ENCODE measurements at regions not wholly inside any gene's neighbourhood (a gene's known extent, or its start where the extent isn't known, plus 50 kb on each side); places are given as distances from the start of the nearest gene placed in this dataset.
A peak's percentile ranks its signal among the peaks of the same experiment; 100 is the strongest.
"Not testable (repeated sequence)": the region's sequence is repeated elsewhere in the genome, so short reads cannot be mapped to it uniquely, and the experiment has no call there.

DNA sequence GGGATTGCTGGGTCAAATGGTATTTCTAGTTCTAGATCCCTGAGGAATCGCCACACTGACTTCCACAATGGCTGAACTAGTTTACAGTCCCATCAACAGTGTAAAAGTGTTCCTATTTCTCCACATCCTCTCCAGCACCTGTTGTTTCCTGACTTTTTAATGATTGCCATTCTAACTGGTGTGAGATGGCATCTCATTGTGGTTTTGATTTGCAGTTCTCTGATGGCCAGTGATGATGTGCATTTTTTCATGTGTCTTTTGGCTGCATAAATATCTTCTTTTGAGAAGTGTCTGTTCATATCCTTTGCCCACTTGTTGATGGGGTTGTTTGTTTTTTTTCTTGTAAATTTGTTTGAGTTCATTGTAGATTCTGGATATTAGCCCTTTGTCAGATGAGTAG is 220.3 kb downstream of the NPR3 start:
- DNase-seq (ENCODE audit: low spot score): not testable (repeated sequence)

DNA sequence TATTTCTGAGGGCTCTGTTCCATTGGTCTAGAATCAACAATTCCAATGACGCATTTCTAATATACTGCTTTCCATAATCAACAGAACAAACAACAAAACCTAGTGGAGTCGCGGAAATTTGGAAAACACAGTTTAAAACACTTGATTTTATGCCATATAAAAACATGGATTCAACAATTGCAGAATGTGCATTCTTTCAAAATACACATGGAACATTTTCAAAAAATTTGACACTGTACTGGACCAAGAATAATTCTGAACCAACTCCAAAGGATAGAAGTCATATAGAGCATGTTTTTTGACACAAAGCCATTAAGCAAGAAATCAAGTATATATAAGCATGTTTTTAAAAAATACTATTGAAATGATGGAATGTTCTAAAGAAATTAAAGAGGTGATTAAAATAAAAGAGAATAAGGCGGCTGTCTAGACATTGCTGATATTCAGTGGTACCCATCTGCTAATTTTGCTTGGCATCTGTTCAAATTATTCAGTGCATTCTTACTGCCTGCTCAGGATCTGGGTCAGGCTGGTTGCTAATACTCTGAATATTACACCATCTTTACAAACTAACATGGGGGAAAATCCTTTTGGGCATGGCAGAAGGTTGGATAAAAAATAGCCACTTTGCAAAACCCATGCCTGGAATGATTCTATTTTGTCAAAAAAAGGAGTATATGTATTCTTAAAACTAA is 221.3 kb downstream of the NPR3 start:
- peak; percentile 21 for DNase-seq (ENCODE audit: low spot score)

GRCh38 chr5:32933692-32934091 is 222.6 kb downstream of the NPR3 start:
- no peak for DNase-seq (ENCODE audit: low spot score)

DNA sequence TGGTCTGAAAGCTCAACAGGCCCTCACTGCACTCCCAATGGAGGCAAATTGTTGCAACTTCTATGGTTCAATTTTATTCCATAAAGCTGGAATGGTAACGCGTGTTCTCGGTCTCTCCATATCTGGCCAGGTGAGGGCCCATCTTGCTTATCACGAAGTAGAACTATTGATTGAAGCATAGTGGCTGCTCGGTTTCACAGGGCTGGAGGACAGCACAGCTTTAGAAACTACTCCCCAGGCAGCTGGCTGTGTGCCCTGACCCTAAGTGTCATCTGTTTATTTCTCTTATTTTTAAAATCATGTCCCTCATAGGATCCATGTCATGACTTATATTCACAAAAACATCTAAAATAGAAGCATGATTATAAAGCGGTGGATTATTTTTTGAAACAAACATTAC is 223.4 kb downstream of the NPR3 start:
- no peak for DNase-seq (ENCODE audit: low spot score)

GRCh38 chr5:32935283-32935682 is 224.2 kb downstream of the NPR3 start:
- DNase-seq (ENCODE audit: low spot score): no peak

- no peak for DNase-seq (ENCODE audit: low spot score)
Measured at GRCh38 chr5:32936329-32936728, 225.2 kb downstream of the NPR3 start.

- no peak for DNase-seq (ENCODE audit: low spot score)
Measured at GRCh38 chr5:32942225-32942989, 231.3 kb downstream of the NPR3 start.

GRCh38 chr5:32949286-32949970 is 238.3 kb downstream of the NPR3 start:
- DNase-seq (ENCODE audit: low spot score): no peak

DNA sequence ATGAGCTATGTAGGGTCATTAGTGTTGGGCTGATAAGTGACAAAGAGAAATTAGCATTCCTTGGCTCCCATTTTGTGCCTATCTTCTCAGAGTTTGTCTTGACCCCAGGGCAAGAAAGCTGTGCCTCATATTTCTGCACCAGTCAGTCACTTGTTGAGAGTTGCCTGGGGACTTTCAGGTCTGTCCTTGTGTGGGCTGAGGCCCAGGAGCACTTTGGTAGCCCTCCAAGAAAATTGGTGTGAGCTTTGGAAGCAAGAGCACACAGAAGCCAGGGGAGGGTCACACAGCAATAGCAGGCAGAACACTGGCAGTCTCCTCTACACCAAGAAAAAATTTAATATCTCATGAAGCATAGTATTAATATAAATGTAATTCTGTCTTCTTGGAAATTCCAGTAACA is 239.9 kb downstream of the NPR3 start:
- DNase-seq (ENCODE audit: low spot score): no peak

- DNase-seq (ENCODE audit: low spot score): no peak
Measured at GRCh38 chr5:32951878-32952277, 240.8 kb downstream of the NPR3 start.

GRCh38 chr5:32952421-32952820 is 241.3 kb downstream of the NPR3 start:
- DNase-seq (ENCODE audit: low spot score): not testable (repeated sequence)

- no peak for DNase-seq (ENCODE audit: low spot score)
Measured at GRCh38 chr5:32953694-32954093, 242.6 kb downstream of the NPR3 start.

- DNase-seq (ENCODE audit: low spot score): no peak
Measured at GRCh38 chr5:32955814-32956213, 244.7 kb downstream of the NPR3 start.

GRCh38 chr5:32960340-32961058 is 249.4 kb downstream of the NPR3 start:
- DNase-seq (ENCODE audit: low spot score): peak; percentile 26

- DNase-seq (ENCODE audit: low spot score): peak; percentile 13
Measured at GRCh38 chr5:32961059-32961415, 249.9 kb downstream of the NPR3 start.

- no peak for DNase-seq (ENCODE audit: low spot score)
Measured at GRCh38 chr5:32964261-32964660, 253.1 kb downstream of the NPR3 start.

DNA sequence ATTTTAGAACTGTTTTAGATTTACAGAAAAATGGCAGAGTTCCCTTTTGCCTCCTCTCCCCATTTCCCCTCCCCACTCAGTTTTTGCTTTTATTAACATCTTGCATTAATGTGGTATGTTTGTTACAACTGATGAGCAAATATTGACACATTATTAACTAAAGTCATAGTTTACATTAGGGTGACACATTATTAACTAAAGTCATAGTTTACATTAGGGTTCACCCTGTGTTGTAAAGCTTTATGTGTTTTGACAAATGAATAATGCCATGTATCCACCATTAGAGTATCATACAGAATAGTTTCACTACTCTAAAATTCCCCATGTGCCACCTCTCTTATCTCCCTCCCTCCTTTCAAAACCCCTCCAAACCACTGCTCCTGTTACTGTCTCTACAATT is 262.5 kb downstream of the NPR3 start:
- no peak for DNase-seq (ENCODE audit: low spot score)

GRCh38 chr5:32975656-32976375 is 264.7 kb downstream of the NPR3 start:
- no peak for DNase-seq (ENCODE audit: low spot score)

DNA sequence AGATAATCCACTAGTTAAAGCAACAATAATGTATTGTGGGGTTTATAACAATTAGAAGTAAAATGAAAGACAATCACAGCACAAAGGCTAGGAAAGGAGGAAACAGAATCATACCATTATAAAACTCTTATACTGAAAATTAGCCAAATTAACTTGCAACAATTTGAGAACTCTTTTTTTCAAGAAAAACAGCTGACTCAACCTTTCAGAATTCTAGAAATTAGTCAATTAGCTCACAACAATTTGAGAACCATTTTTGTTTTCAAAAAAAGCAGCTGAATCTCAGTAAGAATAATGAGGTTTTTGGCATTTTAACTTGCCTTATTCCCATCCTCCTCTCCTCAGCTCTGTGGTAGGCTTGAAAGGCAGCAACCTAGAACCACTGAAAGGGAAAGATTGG is 269.9 kb downstream of the NPR3 start:
- DNase-seq (ENCODE audit: low spot score): peak; percentile 6

- DNase-seq (ENCODE audit: low spot score): peak; percentile 42
Measured at GRCh38 chr5:32984851-32985610, 273.9 kb downstream of the NPR3 start.

- DNase-seq (ENCODE audit: low spot score): no peak
Measured at GRCh38 chr5:32989815-32990214, 278.7 kb downstream of the NPR3 start.
